ENCODE measurements at regions not wholly inside any gene's neighbourhood (a gene's known extent, or its start where the extent isn't known, plus 50 kb on each side); places are given as distances from the start of the nearest gene placed in this dataset.

GRCh38 chr14:76930549-76930948 is 98.0 kb downstream of the IRF2BPL start:
- Mint-ChIP-seq H3K36me3 (ENCODE audit: low read depth) (no peaks in the 10 kb centered on the region), H3K4me1 (ENCODE audit: low read depth) (peaks cover 65% of the 10 kb centered on the region), H3K4me3 (no peak overlapping the region), H3K9me3 (no peaks in the 10 kb centered on the region), H3K27ac (peak overlapping the region; percentile 77), H3K27me3 (ENCODE audit: insufficient read depth) (peaks cover 6% of the 10 kb centered on the region)
- intact Hi-C loops (cut with micrococcal nuclease) = loop anchor here (1.0 kb wide), 1 partner anchor 26 kb away; no protein-coding TSS in a partner anchor
- DNase-seq (ENCODE audit: low spot score) = no peak

GRCh38 chr14:76929927-76930326 is 98.6 kb downstream of the IRF2BPL start:
- peak; percentile 64 for DNase-seq (ENCODE audit: low spot score)
- peaks cover 6% of the 10 kb centered on the region for H3K27me3 Mint-ChIP-seq (ENCODE audit: insufficient read depth)
- H3K4me1 Mint-ChIP-seq (ENCODE audit: low read depth) = peaks cover 67% of the 10 kb centered on the region
- H3K9me3 Mint-ChIP-seq = no peaks in the 10 kb centered on the region
- peak overlapping the region; percentile 77 for H3K27ac Mint-ChIP-seq
- intact Hi-C loops (cut with micrococcal nuclease) = loop anchor here (1.0 kb wide), 1 partner anchor 26 kb away; no protein-coding TSS in a partner anchor
- peak overlapping the region; percentile 46 for H3K4me3 Mint-ChIP-seq
- H3K36me3 Mint-ChIP-seq (ENCODE audit: low read depth) = no peaks in the 10 kb centered on the region

DNA sequence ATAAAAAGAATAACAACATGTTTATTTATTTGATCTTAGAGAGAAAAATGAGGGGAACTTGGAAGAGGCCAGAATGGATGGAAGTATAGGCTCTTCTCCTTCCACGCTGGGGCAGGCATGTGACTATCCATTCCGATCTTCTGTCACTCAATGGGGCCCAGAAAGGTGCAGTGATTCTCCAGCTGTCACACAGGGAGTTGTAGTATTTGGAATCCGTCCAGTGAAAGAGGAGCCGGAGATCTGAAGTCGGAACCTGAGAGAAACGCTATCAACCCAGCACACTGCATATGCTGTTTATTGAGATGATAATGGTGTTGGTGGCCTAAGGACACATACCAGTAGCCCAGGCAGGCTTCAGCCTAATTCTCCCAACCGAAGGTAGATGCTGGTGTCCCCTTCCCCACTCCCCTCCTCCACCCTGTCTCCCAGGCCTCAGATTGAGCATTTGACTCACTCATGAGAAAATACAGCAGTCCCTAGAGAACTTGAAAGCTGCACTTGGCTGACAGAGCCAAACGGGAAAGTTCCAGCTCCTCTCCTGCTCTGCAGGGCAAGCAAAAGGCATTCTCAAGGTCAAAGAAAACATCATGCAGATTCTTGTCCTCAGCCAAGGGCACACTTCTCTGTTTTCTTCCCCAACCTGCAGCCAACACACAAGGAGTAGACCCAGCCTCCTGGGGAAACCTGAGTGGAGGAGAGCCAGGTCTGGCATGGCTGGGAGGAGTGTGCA is 100.4 kb downstream of the IRF2BPL start:
- Mint-ChIP-seq H3K4me1 (ENCODE audit: low read depth) (peaks cover 77% of the 10 kb centered on the region), H3K4me3 (no peak overlapping the region), H3K9me3 (no peaks in the 10 kb centered on the region), H3K27ac (no peak overlapping the region), H3K27me3 (ENCODE audit: insufficient read depth) (peaks cover 6% of the 10 kb centered on the region), H3K36me3 (ENCODE audit: low read depth) (no peaks in the 10 kb centered on the region)
- intact Hi-C loops (cut with micrococcal nuclease) = no loop called here
- no peak for DNase-seq (ENCODE audit: low spot score)

GRCh38 chr14:76926521-76927251 is 100.5 kb downstream of the LRRC74A start:
- Mint-ChIP-seq H3K27ac (peak overlapping the region; percentile 28), H3K4me1 (ENCODE audit: low read depth) (peaks cover 72% of the 10 kb centered on the region), H3K36me3 (ENCODE audit: low read depth) (no peaks in the 10 kb centered on the region), H3K4me3 (peak overlapping the region; percentile 12), H3K27me3 (ENCODE audit: insufficient read depth) (peaks cover 2% of the 10 kb centered on the region), H3K9me3 (no peaks in the 10 kb centered on the region)
- intact Hi-C loops (cut with micrococcal nuclease) = no loop called here
- peak; percentile 68 for DNase-seq (ENCODE audit: low spot score)

- no peak overlapping the region for H3K4me3 Mint-ChIP-seq
- no peak for DNase-seq (ENCODE audit: low spot score)
- H3K27ac Mint-ChIP-seq = no peak overlapping the region
- intact Hi-C loops (cut with micrococcal nuclease) = no loop called here
- no peaks in the 10 kb centered on the region for H3K9me3 Mint-ChIP-seq
- H3K4me1 Mint-ChIP-seq (ENCODE audit: low read depth) = peaks cover 71% of the 10 kb centered on the region
- H3K27me3 Mint-ChIP-seq (ENCODE audit: insufficient read depth) = no peaks in the 10 kb centered on the region
- H3K36me3 Mint-ChIP-seq (ENCODE audit: low read depth) = no peaks in the 10 kb centered on the region
Measured at GRCh38 chr14:76925097-76925441, 98.9 kb downstream of the LRRC74A start.

- no peaks in the 10 kb centered on the region for H3K27me3 Mint-ChIP-seq (ENCODE audit: insufficient read depth)
- no peak overlapping the region for H3K4me3 Mint-ChIP-seq
- H3K9me3 Mint-ChIP-seq = no peaks in the 10 kb centered on the region
- intact Hi-C loops (cut with micrococcal nuclease) = no loop called here
- peak overlapping the region; percentile 23 for H3K27ac Mint-ChIP-seq
- H3K36me3 Mint-ChIP-seq (ENCODE audit: low read depth) = no peaks in the 10 kb centered on the region
- peaks cover 71% of the 10 kb centered on the region for H3K4me1 Mint-ChIP-seq (ENCODE audit: low read depth)
- no peak for DNase-seq (ENCODE audit: low spot score)
Measured at GRCh38 chr14:76924371-76925096, 98.3 kb downstream of the LRRC74A start.

- peaks cover 67% of the 10 kb centered on the region for H3K4me1 Mint-ChIP-seq (ENCODE audit: low read depth)
- H3K36me3 Mint-ChIP-seq (ENCODE audit: low read depth) = no peaks in the 10 kb centered on the region
- no peaks in the 10 kb centered on the region for H3K9me3 Mint-ChIP-seq
- no peaks in the 10 kb centered on the region for H3K27me3 Mint-ChIP-seq (ENCODE audit: insufficient read depth)
- H3K4me3 Mint-ChIP-seq = no peak overlapping the region
- no peak for DNase-seq (ENCODE audit: low spot score)
- intact Hi-C loops (cut with micrococcal nuclease) = no loop called here
- H3K27ac Mint-ChIP-seq = no peak overlapping the region
Measured at GRCh38 chr14:76923431-76924370, 97.5 kb downstream of the LRRC74A start.

GRCh38 chr14:76922584-76922983 is 96.4 kb downstream of the LRRC74A start:
- intact Hi-C loops (cut with micrococcal nuclease) = no loop called here
- Mint-ChIP-seq H3K27ac (peak overlapping the region; percentile 16), H3K4me3 (no peak overlapping the region), H3K4me1 (ENCODE audit: low read depth) (peaks cover 64% of the 10 kb centered on the region), H3K36me3 (ENCODE audit: low read depth) (no peaks in the 10 kb centered on the region), H3K9me3 (no peaks in the 10 kb centered on the region), H3K27me3 (ENCODE audit: insufficient read depth) (no peaks in the 10 kb centered on the region)
- no peak for DNase-seq (ENCODE audit: low spot score)

GRCh38 chr14:76922092-76922491 is 95.9 kb downstream of the LRRC74A start:
- intact Hi-C loops (cut with micrococcal nuclease) = no loop called here

DNA sequence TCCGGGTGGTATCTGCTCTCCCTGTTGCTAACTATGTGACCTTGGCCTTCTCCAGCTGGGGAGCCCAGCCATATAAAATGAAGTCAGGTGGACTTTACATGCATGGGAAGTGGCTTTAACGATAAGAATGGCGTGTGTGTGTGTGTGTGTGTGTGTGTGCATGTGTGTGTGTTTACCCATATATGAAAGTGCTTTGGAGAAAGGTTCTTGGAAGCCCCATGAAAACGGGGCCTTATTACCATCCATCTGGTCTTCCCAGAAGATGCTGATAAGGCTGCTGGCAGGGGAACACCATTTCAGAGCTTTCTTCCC is 94.8 kb downstream of the LRRC74A start:
- Mint-ChIP-seq H3K27ac (no peak overlapping the region), H3K9me3 (no peaks in the 10 kb centered on the region), H3K4me1 (ENCODE audit: low read depth) (peaks cover 50% of the 10 kb centered on the region), H3K4me3 (no peak overlapping the region), H3K27me3 (ENCODE audit: insufficient read depth) (no peaks in the 10 kb centered on the region), H3K36me3 (ENCODE audit: low read depth) (no peaks in the 10 kb centered on the region)
- intact Hi-C loops (cut with micrococcal nuclease) = no loop called here
- DNase-seq (ENCODE audit: low spot score) = no peak

More at GRCh38 chr14:76922092-76922491, 95.9 kb downstream of the LRRC74A start:
- Mint-ChIP-seq H3K36me3 (ENCODE audit: low read depth) (no peaks in the 10 kb centered on the region), H3K4me1 (ENCODE audit: low read depth) (peaks cover 59% of the 10 kb centered on the region), H3K27ac (no peak overlapping the region), H3K9me3 (no peaks in the 10 kb centered on the region), H3K27me3 (ENCODE audit: insufficient read depth) (no peaks in the 10 kb centered on the region), H3K4me3 (no peak overlapping the region)
- no peak for DNase-seq (ENCODE audit: low spot score)

DNA sequence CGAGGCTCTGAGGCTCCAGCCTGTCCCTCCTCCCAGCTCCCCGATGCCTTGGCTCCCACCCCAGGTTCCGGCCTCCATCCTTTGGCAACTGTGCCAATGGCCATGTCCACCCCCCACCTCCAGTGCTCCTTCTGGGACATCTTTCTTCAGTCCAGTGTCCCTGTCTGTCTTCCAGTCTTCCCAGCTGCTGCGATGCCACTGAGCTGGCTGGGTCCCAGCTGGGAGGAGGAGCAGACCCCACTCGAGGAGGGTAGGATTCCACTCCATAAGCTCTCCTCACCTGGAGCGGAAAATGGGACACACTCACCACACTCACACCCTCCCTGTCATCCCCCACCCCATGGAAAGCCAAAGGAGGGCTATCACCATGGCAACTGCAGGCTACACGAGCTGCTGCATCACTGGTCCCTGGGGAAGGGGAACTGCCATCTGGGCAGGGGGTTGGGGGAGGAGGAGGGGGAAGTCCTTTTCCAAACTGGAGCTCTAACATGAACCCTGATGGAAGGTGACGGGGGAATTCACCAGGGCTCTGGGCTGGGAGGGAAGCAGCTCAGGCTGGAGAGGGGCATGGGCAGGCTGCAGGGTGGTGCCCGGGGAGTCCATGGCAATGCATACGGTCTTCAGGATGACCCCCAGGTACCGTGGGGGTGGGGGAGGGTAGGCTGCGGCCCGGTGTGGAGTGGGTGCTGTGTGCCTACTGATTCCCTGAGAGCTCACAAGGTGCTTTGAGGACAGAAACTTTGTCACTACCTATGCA is 94.3 kb downstream of the LRRC74A start:
- Mint-ChIP-seq H3K27me3 (ENCODE audit: insufficient read depth) (no peaks in the 10 kb centered on the region), H3K36me3 (ENCODE audit: low read depth) (no peaks in the 10 kb centered on the region), H3K4me1 (ENCODE audit: low read depth) (peaks cover 46% of the 10 kb centered on the region), H3K9me3 (no peaks in the 10 kb centered on the region), H3K27ac (peak overlapping the region; percentile 34), H3K4me3 (no peak overlapping the region)
- no peak for DNase-seq (ENCODE audit: low spot score)
- intact Hi-C loops (cut with micrococcal nuclease) = no loop called here
